Vagina (tissue), 2 donors: ENCODE measurements at regions not wholly inside any gene's neighbourhood (a gene's known extent, or its start where the extent isn't known, plus 50 kb on each side); places are given as distances from the start of the nearest gene placed in this dataset.

Experiments
- DNase-seq, 2 donors: peaks; one replicate each; pipeline ENCODE4 v3.0.0-alpha.2; 2017; ENCODE audit errors: extremely low spot score in 2 of 2
- H3K27ac ChIP-seq: fragments of 200-600 bp; sonication (generic); one replicate; pipeline ENCODE4 v1.5.1; 2019
- H3K27me3 ChIP-seq: fragments of 200-600 bp; sonication (generic); one replicate; pipeline ENCODE4 v1.5.1; 2019
- H3K36me3 ChIP-seq, 2 donors: fragments of 200-600 bp; sonication (generic); one replicate each; pipeline ENCODE4 v1.5.1; 2017 to 2019
- H3K4me1 ChIP-seq: fragments of 200-600 bp; sonication (generic); one replicate; pipeline ENCODE4 v1.5.1; 2019
- H3K4me3 ChIP-seq, 2 donors: fragments of 200-600 bp; sonication (generic); 1 replicate in 1 of 2; 2 replicates in 1 of 2; pipeline ENCODE4 v1.5.1; 2016 to 2019
- H3K9me3 ChIP-seq: fragments of 200-600 bp; sonication (generic); one replicate; pipeline ENCODE4 v1.5.1; 2019
- POLR2A ChIP-seq, 2 donors: fragments of 450-650 bp; IDR thresholded peaks; one replicate each; pipeline ENCODE4 v1.6.1; 2017; ENCODE audit warnings: antibody characterized with exemption in 2 of 2, mild to moderate bottlenecking in 2 of 2, moderate library complexity in 2 of 2
- POLR2AphosphoS5 ChIP-seq, 2 donors: sonication (generic); formaldehyde crosslinking; IDR thresholded peaks; one replicate each; pipeline ENCODE4 v1.9.0; 2017; ENCODE audit warnings: antibody characterized with exemption in 2 of 2, mild to moderate bottlenecking in 2 of 2, low read depth in 1 of 2; ENCODE audit not compliant: insufficient read depth in 1 of 2
- intact Hi-C: fragments of 100-400 bp; cut with DNase I; formaldehyde crosslinking; loops from one replicate; pipeline ENCODE4 v1.15.1; 2023
- TF ChIP-seq, protein P1 (sequence below), 3 experiments: fragments of 450-650 bp in 2 of 3; fragments of 200-600 bp in 1 of 3; sonication (generic) in 1 of 3; IDR thresholded peaks; one replicate each; pipeline ENCODE4 v1.5.1; 2017 to 2019; ENCODE audit warnings: antibody characterized with exemption in 3 of 3, mild to moderate bottlenecking in 2 of 3, moderate library complexity in 2 of 3

DNA sequence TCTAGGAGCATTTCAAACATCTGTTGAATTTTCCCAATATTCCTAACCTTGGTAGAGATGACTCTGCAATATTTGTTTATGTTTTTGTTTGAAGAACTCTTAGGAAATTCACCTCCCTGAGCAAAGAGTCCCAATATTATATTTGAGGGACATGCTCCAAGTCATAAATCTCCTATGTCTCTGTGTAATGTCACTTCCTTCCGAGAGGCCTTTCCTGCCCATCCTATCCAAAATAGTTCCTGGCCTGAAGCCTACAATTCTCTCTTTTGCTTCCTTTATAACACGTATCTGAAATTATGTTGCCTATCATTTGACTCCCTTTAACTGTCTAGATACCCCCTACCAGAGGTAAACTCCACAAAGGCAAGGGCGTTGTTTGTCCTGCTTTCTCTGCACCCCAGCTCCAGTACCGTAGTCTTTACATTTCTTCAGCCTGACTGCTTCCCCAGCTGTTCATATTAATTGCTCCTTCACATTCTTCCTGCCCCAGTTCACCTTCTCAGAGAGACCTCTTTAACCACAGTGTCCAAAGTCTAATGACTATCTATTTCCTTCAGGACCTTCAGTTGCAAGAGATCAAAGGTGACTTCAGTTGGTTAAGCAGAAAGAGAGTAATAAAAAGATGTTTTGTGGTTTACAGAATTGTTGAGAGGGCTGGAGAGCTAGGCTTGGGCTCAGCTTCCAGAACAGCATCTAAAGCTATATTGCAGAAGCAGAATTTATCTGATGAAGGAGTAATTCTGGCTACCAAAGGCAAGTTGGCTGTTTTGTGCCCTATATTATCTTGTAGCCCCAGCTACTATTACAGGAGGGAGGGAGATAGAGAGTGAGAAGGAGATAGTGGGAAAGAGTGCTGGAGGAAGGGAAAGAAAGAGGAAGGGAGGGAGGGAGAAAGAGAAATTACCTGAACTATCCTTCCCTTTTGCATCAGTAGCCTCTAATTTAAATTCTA lies 109.3 kb upstream of the TMEM161B start:
- intact Hi-C loops = no loop called here
- Histone ChIP-seq H3K36me3 (no peaks in the 10 kb centered on the region), H3K9me3 (no peaks in the 10 kb centered on the region), H3K27ac (no peak overlapping the region), H3K27me3 (no peaks in the 10 kb centered on the region), H3K4me3 (no peak overlapping the region), H3K4me1 (no peaks in the 10 kb centered on the region)
- no peak for TF ChIP-seq POLR2AphosphoS5 (IDR thresholded peaks at IDR 0.05; ENCODE audit: insufficient read depth in 1 of 2, low read depth in 1 of 2)
- no peak for DNase-seq

DNA sequence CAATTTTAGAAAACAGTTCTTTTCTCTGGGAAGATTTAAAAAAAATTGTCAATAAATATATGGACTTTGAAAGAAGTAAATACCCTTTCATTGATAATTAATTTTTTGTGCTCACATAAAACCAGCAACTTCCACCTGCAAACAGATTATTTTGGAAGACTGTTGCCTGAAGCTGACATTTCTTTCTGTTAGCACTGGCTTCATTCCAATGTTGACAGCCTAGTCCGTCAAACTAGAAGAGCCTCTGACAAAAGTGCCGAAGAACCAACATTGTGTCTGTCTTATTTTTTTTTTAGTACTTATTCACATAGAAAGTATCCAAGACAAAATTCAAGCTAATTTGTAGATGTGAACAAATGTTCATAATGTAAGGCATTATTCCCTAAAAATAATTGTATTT lies 108.6 kb upstream of the TMEM161B start:
- H3K9me3 ChIP-seq = no peaks in the 10 kb centered on the region
- TF ChIP-seq POLR2AphosphoS5 (IDR thresholded peaks at IDR 0.05; ENCODE audit: insufficient read depth in 1 of 2, low read depth in 1 of 2) = no peak
- TF ChIP-seq, protein P1, sequence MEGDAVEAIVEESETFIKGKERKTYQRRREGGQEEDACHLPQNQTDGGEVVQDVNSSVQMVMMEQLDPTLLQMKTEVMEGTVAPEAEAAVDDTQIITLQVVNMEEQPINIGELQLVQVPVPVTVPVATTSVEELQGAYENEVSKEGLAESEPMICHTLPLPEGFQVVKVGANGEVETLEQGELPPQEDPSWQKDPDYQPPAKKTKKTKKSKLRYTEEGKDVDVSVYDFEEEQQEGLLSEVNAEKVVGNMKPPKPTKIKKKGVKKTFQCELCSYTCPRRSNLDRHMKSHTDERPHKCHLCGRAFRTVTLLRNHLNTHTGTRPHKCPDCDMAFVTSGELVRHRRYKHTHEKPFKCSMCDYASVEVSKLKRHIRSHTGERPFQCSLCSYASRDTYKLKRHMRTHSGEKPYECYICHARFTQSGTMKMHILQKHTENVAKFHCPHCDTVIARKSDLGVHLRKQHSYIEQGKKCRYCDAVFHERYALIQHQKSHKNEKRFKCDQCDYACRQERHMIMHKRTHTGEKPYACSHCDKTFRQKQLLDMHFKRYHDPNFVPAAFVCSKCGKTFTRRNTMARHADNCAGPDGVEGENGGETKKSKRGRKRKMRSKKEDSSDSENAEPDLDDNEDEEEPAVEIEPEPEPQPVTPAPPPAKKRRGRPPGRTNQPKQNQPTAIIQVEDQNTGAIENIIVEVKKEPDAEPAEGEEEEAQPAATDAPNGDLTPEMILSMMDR (IDR thresholded peaks at IDR 0.05) = no peak
- TF ChIP-seq POLR2A (IDR thresholded peaks at IDR 0.05) = no peak
- no peak for DNase-seq
- no peak overlapping the region for H3K4me3 ChIP-seq
- H3K27me3 ChIP-seq = no peaks in the 10 kb centered on the region
- no peaks in the 10 kb centered on the region for H3K36me3 ChIP-seq
- no peak overlapping the region for H3K27ac ChIP-seq
- H3K4me1 ChIP-seq = no peaks in the 10 kb centered on the region
- intact Hi-C loops = no loop called here

DNA sequence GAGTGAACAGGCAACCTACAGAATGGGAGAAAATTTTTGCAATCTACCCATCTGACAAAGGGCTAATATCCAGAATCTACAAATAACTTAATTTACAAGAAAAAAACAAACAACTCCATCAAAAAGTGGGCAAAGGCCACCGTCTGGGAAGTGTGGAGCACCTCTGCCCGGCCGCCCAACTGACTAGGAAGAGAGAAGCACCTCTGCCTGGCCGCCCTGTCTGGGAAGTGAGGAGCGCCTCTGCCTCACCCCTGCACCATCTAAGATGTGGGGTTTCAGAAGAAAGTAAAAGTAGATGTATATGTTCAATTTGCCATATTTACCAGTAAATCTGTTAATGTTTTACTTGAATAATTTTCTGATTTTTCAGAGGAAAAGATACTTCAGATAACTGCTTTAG lies 108.1 kb upstream of the TMEM161B start:
- intact Hi-C loops = no loop called here
- TF ChIP-seq, protein P1 (IDR thresholded peaks at IDR 0.05) = no peak
- TF ChIP-seq POLR2AphosphoS5 (IDR thresholded peaks at IDR 0.05; ENCODE audit: insufficient read depth in 1 of 2, low read depth in 1 of 2) (no peak), POLR2A (IDR thresholded peaks at IDR 0.05) (no peak)
- Histone ChIP-seq H3K27ac (no peak overlapping the region), H3K36me3 (no peaks in the 10 kb centered on the region), H3K9me3 (no peaks in the 10 kb centered on the region), H3K4me3 (no peak overlapping the region), H3K27me3 (no peaks in the 10 kb centered on the region), H3K4me1 (no peaks in the 10 kb centered on the region)
- DNase-seq = no peak

DNA sequence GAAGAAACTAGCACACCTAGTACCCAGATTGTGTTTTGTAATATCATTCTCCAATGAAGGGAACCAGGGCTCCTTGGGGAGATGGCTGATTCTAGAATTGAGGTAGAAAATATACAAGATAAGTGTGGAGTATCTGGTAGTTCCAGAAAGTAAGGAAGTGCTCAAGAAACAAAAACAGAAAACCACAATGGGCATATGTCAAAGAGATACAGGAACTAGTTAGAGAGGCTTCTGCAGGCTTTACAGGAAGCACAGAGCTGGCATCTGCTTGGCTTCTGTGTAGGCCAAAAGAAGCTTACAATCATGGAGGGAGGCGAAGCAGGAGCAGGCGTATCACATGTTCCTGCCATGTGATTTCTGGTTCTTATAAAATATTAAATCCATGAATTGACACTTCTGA lies 105.7 kb upstream of the TMEM161B start:
- intact Hi-C loops = no loop called here
- Histone ChIP-seq H3K27me3 (no peaks in the 10 kb centered on the region), H3K4me3 (no peak overlapping the region), H3K9me3 (no peaks in the 10 kb centered on the region), H3K4me1 (no peaks in the 10 kb centered on the region), H3K27ac (no peak overlapping the region), H3K36me3 (no peaks in the 10 kb centered on the region)
- TF ChIP-seq, protein P1 (IDR thresholded peaks at IDR 0.05) = no peak
- no peak for TF ChIP-seq POLR2A (IDR thresholded peaks at IDR 0.05)
- no peak for TF ChIP-seq POLR2AphosphoS5 (IDR thresholded peaks at IDR 0.05; ENCODE audit: insufficient read depth in 1 of 2, low read depth in 1 of 2)
- DNase-seq = no peak

DNA sequence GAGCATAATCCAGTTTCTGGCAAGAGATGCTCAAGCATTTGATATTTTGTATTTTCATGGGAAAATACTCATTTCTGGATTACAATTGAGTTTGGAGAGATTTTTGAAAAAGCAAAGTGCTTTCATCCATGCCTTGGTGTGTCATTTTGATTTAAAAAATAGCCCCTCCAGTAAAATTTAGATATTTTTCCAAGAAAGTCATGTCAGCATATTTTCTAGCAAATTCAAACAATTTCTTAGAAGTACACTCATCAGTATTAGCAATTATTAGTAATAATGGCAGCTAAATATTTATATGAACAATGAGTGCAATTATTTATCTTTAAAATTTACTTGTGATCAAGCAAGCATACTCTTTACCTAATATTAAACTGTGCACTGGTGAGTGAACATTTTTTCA lies 102.2 kb upstream of the TMEM161B start:
- intact Hi-C loops = loop anchor here (2.0 kb wide), 1 partner anchor 60 kb away; no protein-coding TSS in a partner anchor

More for the DNA sequence above, 102.2 kb upstream of the TMEM161B start:
- Histone ChIP-seq H3K4me3 (no peak overlapping the region), H3K36me3 (no peaks in the 10 kb centered on the region), H3K27ac (no peak overlapping the region), H3K9me3 (no peaks in the 10 kb centered on the region), H3K4me1 (no peaks in the 10 kb centered on the region), H3K27me3 (no peaks in the 10 kb centered on the region)
- no peak for DNase-seq
- TF ChIP-seq, protein P1 (IDR thresholded peaks at IDR 0.05) = no peak
- TF ChIP-seq POLR2AphosphoS5 (IDR thresholded peaks at IDR 0.05; ENCODE audit: insufficient read depth in 1 of 2, low read depth in 1 of 2) (no peak), POLR2A (IDR thresholded peaks at IDR 0.05) (no peak)
